Liver (tissue), 3 donors: ENCODE measurements at regions not wholly inside any gene's neighbourhood (a gene's known extent, or its start where the extent isn't known, plus 50 kb on each side); places are given as distances from the start of the nearest gene placed in this dataset.

Experiments
- CTCF ChIP-seq: fragments of 150-350 bp; IDR thresholded peaks from 2 replicates; pipeline ENCODE4 v1.5.1; 2017; ENCODE audit warnings: improper control_type of control experiment, low read depth, low read length; ENCODE audit not compliant: missing input control
- YY1 ChIP-seq: IDR thresholded peaks from 2 replicates; pipeline ENCODE4 v1.6.1; 2016; ENCODE audit warnings: antibody characterized with exemption, mild to moderate bottlenecking
- TF ChIP-seq, protein P1 (sequence below): IDR thresholded peaks from 2 replicates; pipeline ENCODE4 v1.6.1; 2016; ENCODE audit warnings: antibody characterized with exemption
- donor health status: healthy.
- donor health status: healthy.

GRCh38 chr18:76054156-76054555 is 440.9 kb downstream of the ZNF516 start:
- TF ChIP-seq CTCF, result no peak
- no peak for TF ChIP-seq YY1
- TF ChIP-seq, protein P1, sequence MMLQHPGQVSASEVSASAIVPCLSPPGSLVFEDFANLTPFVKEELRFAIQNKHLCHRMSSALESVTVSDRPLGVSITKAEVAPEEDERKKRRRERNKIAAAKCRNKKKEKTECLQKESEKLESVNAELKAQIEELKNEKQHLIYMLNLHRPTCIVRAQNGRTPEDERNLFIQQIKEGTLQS, result no peak
